Adrenal gland (tissue), 5 donors: ENCODE measurements at regions not wholly inside any gene's neighbourhood (a gene's known extent, or its start where the extent isn't known, plus 50 kb on each side); places are given as distances from the start of the nearest gene placed in this dataset.

ENCODE experiments used
- CTCF ChIP-seq, 6 experiments: fragments of 450-650 bp in 4 of 6; fragments of 200-600 bp in 2 of 6; sonication (generic) in 1 of 6; IDR thresholded peaks; 1 replicate in 5 of 6; 2 replicates in 1 of 6; pipeline versions ENCODE4 v1.5.1 to v1.8.0; 2016 to 2021; ENCODE audit warnings: antibody characterized with exemption in 6 of 6, mild to moderate bottlenecking in 2 of 6, moderate library complexity in 1 of 6
- POLR2A ChIP-seq, 2 donors: fragments of 450-650 bp; IDR thresholded peaks; one replicate each; pipeline ENCODE4 v1.6.1; 2017; ENCODE audit warnings: antibody characterized with exemption in 2 of 2, mild to moderate bottlenecking in 2 of 2, moderate library complexity in 1 of 2
- donor health status: DM: no; HTN: no; CAD: no.

- peak; percentile 11 to 48 (median 38) for TF ChIP-seq CTCF (IDR thresholded peaks at IDR 0.05)
- TF ChIP-seq POLR2A (IDR thresholded peaks at IDR 0.05), result no peak
These were observed 1425.1 kb upstream of the CDH8 start for GRCh38 chr16:63461248-63461841.
